Superior temporal gyrus (tissue), 1 donor: ENCODE measurements at regions not wholly inside any gene's neighbourhood (a gene's known extent, or its start where the extent isn't known, plus 50 kb on each side); places are given as distances from the start of the nearest gene placed in this dataset.

ENCODE experiments used
- DNase-seq: peaks from one replicate; pipeline ENCODE4 v3.0.0-alpha.2; 2016; ENCODE audit errors: extremely low spot score

DNA sequence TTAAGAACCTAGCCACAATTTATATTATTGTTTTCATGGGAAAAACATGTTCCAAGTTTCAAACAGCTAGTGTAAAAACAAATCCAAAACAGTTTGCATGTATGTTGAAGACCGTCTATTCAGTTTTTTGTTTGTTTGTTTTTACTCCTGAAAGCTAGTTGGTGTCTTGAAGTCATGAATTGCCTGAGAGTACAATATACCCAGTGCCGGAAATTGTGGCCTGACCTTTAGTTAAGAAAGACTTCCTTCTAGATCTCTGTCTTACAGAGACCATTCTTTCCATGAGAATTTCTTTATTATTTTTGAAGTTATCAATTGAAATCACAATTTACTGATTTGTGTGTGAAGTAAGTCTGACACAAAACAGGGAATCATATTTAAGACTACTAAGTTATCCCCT, 474.8 kb downstream of the KCNJ2 start:
- no peak for DNase-seq

DNA sequence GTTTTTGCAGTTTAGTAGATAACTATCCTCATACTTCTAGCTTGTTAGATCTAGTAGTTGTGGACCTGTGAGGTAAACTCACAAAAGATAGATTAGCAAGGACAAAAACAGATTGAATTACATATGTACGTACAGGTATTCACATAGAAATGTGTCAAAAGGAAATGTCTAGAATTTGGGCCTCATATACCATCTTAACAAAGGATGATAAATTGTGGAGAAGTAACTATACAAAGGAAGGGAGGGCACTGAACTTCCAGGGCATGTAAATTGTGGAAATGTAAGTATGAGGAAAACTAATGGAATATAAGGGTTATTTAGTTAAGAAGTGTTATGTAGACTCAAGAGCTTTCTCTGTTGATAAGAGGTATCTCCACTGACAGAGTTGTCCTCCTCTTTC, 477.3 kb downstream of the KCNJ2 start:
- no peak for DNase-seq

DNA sequence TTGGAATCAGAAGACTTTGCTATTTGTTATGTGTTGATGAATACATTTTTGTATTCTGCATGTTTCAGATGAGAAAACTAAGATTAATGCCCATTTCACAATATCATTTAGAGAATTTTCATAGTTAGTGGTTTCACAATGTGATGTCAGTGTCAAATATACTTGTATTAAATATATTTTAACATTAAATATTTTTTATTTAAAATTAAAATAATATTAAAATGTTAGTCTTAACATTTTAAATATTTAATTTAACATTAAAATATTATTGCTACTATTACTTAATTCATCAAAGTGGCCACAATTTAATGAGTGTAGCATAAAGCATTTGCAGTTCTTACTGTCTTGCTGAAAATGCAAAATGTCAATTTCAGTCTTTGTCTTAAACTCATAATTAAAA, 478.8 kb downstream of the KCNJ2 start:
- DNase-seq, result no peak

DNA sequence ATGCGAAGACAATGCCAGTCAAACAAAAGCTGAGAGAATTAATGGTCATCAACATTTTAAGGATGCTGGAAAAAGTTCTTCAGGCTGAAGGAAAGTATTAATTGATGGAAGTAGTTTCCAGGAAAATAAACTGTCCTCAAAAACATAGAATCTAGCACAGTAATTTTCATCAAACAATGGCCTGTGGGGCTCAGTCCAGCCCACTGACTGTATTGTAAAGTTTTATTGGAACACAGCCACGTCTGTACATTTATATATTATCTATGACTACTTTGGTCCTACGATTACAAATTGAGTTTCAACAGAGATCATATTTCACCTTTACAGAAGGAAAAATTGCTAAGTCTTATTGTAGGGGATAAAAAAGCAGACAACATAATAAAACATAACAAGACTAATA, 484.5 kb downstream of the KCNJ2 start:
- DNase-seq, result no peak

DNA sequence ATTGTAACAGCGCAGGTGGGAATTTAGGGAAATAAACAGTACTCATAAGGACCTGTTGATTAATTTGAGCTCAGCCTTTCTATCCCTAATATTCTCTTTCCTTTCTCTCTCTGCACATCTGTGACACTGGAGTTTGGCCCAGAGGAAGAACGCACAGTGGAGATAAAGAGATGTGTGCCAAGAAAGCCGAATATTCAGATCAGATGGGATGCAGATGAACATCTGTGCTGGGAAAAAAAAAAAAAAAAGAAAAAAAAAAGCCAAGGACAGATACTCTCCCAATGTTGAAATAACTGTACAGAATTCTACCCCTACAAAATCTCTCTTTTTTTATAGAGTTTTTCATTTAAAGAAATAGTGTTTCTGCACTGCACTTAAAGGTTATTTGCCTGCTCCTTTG, 485.4 kb downstream of the KCNJ2 start:
- DNase-seq, result peak; percentile 87

DNA sequence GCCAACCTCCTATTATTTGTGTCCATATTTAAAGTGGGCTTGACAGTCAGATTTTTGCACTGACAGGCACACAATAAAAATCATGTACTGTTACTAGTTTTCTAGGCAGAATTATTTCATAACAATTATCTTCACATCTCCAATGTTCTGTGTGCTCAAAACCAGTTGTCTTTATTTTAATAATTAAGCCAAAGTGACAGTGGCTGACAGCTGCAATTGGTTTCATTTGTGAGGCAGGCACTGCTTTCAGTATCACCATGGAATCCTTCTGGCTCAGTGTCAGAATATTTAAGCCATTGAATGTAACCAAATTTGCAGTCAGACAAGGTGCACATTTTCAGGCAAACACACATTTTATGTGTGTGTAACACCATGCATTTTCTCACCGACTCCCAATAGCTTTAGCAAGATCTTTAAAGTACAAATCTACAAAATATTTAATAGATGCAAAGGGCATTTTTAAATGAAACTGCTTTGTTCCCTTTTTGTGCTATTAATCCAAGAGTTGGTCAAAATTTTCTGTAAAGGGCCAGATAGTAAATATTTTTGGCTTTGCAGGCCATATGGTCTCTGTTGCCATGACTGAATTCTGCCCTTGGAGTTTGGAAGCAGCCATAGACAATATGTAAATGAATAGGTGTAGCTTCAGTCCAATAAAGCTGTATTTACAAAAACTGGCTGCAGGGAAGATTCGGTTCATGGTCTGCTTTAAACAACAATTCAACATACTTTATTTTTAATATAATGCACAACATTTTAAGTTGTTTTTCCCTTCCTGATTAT, 486.0 kb downstream of the KCNJ2 start:
- DNase-seq, result peak; percentile 79

DNA sequence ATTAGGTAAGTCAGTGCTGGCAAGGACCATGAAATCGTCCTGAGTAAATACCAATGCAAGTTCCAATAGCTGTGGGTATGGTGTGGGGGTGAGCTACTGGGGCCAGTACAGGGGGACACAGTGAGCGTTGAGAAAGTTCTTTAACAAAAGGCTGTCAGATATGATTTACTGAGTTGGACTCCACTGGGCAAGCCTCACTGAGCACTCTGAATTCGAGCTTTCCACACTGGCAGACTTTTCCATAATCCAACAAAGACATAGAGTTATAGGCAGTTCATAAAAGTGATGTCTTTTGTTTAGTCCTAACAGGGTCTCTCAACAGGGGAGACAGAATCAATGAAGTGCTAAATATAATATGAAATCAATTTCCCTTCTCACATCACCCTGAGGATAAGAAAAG, 489.0 kb downstream of the KCNJ2 start:
- no peak for DNase-seq

DNA sequence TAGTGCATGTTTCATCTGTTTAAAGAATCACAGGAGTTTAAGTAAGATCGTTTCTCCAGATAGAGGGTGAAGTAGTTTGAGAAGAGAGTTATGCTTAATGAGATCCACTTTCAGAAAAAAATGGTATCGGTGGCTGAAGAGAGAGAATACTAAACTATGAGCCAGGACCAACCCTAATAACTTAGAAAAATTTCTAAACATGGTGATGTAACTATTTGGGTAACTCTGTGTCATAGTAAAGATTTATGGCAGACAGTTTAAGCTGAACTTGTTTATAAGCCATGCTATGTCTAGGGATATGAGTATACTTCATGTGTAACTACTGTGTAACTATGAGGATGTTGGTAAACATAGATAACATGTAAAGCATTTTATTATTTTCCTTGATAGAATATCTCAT, 489.5 kb downstream of the KCNJ2 start:
- DNase-seq, result no peak

DNA sequence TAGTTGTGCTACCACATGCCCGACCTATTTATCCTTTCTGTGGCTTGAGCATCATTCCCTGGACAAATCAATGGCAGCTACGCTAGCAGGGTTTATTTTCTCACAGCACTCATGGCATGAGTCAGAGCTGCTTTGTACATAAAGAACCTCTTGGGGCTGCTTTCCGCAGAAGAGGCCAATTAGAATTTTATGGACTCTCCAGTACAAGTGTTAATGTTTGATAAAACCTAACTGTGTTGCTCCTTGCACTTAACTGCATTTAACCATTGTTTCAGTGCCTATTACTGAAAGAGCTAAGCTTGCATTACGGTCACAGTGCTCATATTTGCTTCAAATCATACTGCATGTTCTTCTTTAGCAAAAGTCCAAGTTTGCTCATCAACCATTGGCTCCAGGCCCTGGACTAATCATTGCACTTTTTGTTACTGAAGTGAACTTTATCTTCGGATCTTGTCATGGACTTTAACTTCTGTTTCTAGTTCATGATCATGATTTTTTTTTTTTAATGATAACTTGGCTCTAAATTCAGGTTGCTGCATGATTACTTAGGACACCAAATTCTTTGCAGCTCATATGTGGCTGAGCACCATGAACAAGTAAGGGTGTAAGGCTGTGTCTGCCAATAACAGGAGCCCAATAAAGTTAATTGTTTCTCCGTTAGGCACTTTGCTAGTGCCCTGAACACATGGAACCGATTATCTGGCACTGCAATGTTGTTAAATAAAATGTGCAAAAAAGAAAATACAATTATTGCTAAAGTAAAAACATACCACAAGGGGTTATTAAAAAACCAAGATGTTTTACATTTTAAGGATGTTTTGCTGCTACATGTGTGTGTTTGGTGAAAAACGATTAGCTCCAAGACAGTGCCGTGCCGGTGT, 492.2 kb downstream of the KCNJ2 start:
- peak; percentile 37 for DNase-seq

DNA sequence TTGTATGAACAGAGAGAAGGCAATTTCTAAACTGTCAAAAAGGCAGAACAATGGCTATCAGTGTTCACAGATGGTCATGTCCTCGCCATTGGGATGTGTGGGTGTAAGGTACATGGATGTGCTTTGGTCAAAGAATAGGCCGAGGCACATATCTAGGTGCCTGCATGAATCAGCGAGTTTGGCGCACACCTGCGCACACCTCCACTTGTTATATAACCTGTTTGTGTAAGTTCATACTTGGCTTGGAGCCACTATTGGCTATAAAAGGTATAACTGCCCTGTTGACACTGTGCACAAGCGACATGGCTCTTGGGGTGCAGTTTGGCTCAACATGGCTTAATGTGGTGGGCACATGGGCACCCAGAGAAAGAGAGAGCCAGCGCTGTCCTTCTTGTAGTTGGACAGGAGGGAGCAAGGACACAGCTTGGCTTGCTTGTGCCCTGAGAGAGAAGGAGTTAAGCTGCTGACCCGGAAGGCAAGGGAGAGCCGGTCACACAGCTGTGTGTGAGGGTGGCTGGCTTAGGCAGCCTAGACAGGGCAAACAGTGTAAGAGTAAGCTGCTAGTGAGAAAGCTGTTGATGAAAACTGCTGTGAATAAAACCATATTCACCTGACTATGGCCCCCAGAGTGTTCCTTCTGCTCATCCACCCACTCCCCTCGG, 499.1 kb downstream of the KCNJ2 start:
- no peak for DNase-seq

DNA sequence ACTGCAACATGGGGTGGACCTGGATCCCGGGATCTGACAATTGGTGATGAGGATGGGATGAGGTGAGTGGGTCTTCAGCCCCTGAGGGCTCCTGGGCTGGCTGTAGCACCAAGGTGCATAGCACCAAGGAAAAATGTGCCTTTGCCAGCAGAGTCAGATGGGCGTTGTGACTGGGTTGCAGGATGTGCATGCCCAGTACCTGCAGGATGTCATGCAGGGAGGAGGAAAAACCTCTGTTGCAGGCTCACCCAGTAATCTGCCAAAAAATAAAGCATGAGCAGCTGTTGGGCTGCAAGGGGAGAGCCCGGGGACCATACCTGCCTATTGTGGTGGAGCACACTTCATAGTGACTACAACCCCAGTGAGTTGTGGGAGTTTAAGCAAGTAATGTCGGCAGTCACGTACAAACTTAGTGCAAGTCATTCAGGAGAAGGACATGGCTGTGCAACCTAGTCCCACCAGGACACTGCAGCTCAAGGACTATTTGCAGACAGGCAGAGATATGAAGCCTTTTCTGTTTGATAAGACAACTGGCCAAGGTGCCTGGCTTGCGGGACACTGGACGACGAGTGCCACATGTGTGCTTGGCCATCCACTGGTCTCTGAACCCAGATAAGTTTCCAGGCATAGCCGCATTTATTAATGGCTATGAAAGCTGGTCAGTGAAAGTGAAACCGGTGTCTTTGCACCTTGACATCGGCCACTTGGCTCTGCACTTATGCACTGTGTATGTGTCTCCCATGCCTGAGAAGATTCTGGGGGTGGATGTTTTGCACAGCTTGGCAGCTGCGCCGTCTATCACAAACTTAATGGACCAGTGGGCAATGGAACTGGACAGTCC, 499.8 kb downstream of the KCNJ2 start:
- no peak for DNase-seq

DNA sequence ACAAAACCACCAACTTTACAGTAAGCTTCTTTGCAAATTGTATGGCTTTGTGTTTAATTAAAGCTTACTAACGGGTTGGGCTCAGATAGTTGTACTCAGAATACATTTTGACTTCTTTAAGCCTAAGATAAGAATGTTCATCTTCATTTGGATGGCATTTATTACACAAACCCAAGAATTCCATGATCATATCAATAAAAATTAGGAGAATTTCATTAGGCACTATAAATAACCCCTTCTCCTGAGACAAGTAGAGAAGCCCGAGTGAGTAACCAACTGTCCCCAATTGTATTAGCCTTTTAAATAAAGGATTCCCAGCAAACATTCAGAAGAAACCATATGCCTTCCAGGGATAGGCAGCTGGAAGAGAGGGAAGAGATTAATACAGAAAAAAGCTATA, 504.7 kb downstream of the KCNJ2 start:
- no peak for DNase-seq

DNA sequence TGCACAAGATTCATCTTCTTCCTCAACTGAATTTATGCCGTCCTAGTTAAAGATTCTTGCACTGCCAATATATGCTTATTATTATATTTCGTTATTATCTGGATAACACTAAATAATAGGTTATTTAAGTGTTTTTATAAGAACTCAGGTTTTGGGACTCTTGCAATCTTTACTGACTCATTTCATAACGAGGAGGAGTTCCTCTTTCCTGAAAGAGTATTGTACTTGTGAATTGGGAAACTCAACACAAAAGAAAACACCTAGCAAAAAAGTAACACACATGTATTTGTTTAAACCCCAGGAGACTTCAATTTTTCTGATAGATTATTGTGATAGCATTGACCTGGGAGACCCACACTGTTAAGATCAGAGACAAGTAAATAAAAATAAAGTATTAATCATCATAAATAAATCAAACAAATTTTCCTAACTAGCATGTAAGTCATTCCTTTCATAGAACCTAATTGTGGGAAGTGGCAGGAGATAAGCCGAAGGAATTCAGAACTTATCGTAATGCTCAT, 505.8 kb downstream of the KCNJ2 start:
- no peak for DNase-seq

DNA sequence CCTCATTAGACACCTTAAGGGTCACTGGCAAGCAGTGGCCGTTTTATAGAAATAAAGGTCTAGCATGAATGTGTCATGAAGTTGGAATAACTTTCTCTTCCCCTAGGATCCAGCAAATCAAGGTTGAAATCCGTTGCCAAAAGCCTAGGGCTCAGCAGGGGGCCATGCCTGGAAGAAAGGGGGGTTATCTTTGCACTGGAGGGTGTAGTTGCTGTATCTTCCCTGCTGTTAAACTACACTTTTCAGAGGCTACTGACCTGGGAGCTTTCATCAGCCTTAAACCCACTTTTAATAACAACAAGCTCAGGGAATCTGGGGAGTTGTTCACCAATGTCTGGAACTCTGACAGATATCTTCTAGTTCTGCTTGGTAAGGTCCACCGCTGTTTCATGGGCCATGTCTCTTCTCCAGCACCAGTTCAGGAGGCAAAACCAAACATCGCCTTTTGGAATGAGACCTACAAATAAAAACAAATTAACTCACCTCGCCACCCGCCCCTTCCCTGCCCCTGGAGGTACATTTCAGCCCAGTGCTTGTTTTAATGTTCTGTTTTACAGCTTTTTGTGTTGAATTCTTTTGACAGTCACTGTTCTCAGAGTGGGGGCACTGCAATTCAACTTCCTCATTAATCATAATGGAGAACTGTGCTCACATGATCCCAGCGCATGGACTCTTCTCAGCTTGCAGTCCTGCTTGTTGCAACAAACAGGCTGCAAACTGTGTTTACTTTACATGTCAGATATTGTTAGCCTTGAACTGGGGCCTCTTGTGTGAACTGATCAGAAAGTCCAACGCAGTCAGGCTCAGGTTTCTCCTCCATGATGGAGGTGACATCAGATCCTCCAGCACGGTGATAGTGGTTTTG, 508.7 kb downstream of the KCNJ2 start:
- DNase-seq, result no peak

DNA sequence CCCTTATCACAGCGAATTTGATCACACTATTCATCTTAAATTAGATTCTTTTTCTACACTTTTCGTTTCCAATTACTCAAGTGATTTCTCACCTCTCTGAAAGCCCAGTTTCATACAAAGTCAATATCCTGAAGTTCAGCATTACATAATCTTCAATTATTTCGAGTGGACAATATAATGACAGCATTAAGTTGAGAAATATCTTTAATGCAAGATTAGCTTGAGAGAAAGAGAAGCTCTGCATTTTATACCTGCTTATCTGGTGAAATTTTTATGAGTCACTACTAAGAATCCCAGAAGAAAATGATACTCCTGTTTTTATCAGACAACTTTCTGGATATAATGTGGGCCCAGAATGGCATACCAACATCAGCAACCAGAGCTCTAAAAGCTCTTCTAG, 509.6 kb downstream of the KCNJ2 start:
- no peak for DNase-seq

DNA sequence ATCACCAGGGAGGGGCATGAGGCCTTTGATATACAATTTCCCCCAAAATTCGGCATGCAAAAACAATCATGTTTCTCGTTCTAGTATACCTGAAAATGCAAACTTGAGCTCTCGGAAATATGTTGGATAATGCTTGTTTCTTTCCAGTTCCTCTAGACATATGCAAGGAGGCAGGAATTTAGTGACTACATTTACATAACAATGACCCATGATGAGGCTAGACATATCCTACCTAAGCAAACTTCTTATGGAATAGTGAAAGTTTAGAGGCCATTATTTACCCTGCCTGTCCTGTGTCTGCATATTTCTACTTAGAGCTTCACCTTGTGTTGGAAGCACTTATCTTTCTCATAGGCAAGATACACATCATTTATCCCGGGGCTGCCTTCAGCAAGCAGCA, 514.6 kb downstream of the KCNJ2 start:
- no peak for DNase-seq

DNA sequence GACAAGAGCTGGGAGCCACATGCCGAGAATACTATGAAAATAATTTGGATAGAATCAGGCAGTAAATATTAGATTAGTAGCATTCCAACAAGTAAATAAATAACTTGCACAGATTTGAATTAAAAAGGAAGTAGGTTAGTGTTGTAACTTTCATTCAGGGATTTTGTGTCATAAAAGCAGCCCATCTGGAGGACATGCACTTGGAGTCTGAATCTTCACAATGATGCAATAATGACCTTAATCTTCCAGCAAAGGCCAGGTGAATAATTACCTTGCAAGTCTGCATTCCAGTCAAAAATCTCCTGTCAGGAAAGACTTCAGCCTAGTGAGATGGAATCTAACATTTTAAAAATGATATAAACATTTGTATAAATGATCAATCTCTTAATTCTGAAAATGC, 518.1 kb downstream of the KCNJ2 start:
- no peak for DNase-seq

DNA sequence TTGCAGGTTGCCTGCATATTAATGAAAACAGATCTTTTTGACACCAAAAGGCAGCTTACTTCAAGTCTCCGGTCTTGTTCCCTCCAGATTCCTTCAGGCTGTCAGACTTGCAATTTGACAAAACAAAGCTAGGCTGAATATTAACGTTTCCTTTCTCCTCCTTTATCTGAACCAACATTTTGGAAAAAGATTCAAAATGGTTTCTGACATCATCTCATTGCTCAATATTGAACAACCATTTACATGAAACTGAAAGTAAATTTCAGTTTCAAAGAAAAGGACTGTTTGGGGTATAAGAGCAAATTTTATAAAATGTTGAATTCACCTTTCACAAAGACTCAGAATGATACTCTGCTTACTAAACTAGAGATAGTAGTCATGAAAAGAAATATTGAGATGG, 521.8 kb downstream of the KCNJ2 start:
- no peak for DNase-seq

DNA sequence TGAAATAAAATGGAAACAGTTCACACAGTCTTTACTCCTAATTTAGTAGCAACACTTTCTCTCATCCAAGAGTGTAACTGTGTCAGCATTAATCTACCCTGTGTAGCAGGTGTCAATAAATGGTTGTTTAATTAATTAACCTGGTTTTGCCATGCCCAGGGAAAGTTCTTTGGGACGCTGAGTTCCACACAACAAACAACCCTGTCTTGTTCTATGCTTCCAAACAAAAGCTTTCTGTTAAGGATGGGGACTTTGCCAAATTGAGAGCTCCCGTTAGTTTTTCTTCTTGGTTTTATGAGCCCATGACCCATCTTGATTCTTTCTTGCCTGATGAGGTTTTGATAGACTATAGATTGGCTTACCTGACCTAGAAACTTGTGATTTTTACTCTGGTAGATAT, 530.1 kb downstream of the KCNJ2 start:
- DNase-seq, result peak; percentile 88

DNA sequence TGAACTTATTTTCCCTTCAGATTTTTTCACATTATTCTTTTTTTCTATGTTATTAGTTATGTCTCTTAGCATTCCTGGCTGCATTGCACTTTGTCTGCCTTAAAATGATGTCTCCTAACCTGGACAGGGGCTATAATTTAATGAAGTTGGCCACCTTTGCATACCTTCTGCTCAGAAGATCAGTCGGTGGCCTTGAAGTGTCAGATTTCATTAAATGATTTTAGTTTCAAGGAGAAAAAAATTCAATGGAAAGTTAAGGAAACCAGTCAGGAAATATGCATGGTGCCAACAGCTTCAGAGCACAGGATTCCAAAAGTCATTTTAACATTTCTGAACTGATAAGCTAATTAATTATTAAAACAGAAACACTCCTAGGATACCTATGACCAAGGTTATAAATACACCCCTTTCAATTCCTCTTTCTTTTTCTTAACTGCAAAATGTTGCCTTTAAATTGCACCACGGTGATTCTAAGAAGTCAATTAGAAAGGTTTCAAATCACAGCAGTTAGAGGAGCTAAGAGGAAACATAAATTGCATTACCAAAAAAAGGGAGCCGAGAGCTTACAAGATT, 533.4 kb downstream of the KCNJ2 start:
- no peak for DNase-seq
